HepG2 (cell line): ENCODE measurements at regions not wholly inside any gene's neighbourhood (a gene's known extent, or its start where the extent isn't known, plus 50 kb on each side); places are given as distances from the start of the nearest gene placed in this dataset.
A peak's percentile ranks its signal among the peaks of the same experiment; 100 is the strongest.
"Not testable (repeated sequence)": the region's sequence is repeated elsewhere in the genome, so short reads cannot be mapped to it uniquely, and the experiment has no call there.

Source experiments
- ATAC-seq: fragments of 200-7000 bp; cut with Tn5 transposase; 3 replicates; pipeline ENCODE4 v1.9.1; 2020; ENCODE audit warnings: mild to moderate bottlenecking, moderate library complexity
- BruUV-seq: library from RNA; stranded (reverse); fragments of 400-500 nt; replicated peaks from 2 replicates; lab custom pipeline; 2021; lab: Mats Ljungman, UMichigan
- CTCF ChIA-PET: fragments of 300-600 bp; formaldehyde crosslinking; extraction: SDS; loops from one replicate; lab custom pipeline; 2021; ENCODE audit warnings: low total read pairs, inconsistent platforms, low intra/inter-chr PET ratio; lab: Yijun Ruan, JAX
- POLR2A ChIA-PET: fragments of 350-600 bp; sonication (Branson Sonifier 250); formaldehyde crosslinking; loops from one replicate; lab custom pipeline; 2020; ENCODE audit warnings: antibody characterized with exemption, inconsistent platforms; lab: Yijun Ruan, JAX
- DNase-seq: peaks from one replicate; pipeline ENCODE4 v3.0.0-alpha.2; 2015; ENCODE audit warnings: low spot score
- FAIRE-seq: peaks from 3 replicates; lab custom pipeline; 2011; peaks lifted over from hg19 to GRCh38; lab: Jason Lieb, UNC
- H2AFZ ChIP-seq: one replicate; pipeline ENCODE4 v1.6.1; 2011; ENCODE audit warnings: low read length, inconsistent platforms
- H3K27ac ChIP-seq: fragments of 300-600 bp; 3 replicates; pipeline ENCODE4 v1.8.0; 2011; ENCODE audit warnings: mixed run types, mild to moderate bottlenecking, mixed read lengths, low read length, inconsistent platforms; ENCODE audit not compliant: insufficient read depth; ENCODE audit errors: extremely low read length
- H3K27me3 ChIP-seq, 2 experiments: fragments of 200-600 bp in 1 of 2; 2 replicates in 1 of 2; 3 replicates in 1 of 2; pipeline versions ENCODE4 v1.6.0 to v1.8.0; 2011; ENCODE audit warnings: low read length in 2 of 2, mild to moderate bottlenecking in 2 of 2, moderate library complexity in 2 of 2, inconsistent platforms in 1 of 2; ENCODE audit not compliant: insufficient read depth in 2 of 2, control insufficient read depth in 1 of 2
- H3K36me3 ChIP-seq, 2 experiments: fragments of 200-600 bp in 1 of 2; replicated peaks in 1 of 2; 2 replicates in 1 of 2; 3 replicates in 1 of 2; pipeline versions ENCODE4 v1.5.1 to v1.8.0; 2011; ENCODE audit warnings: low read length in 2 of 2, inconsistent platforms in 1 of 2; ENCODE audit not compliant: insufficient read depth in 2 of 2, control insufficient read depth in 1 of 2
- H3K4me1 ChIP-seq: 2 replicates; pipeline ENCODE4 v1.5.1; 2012; ENCODE audit warnings: low read length, inconsistent platforms; ENCODE audit not compliant: insufficient read depth
- H3K4me2 ChIP-seq: 2 replicates; pipeline ENCODE4 v1.6.0; 2011; ENCODE audit warnings: low read depth, low read length, inconsistent platforms
- H3K4me3 ChIP-seq, 3 experiments: fragments of 200-600 bp in 1 of 3; sonication (generic), shearing (Covaris generic) in 1 of 3; replicated peaks in 1 of 3; 2 replicates each; pipeline ENCODE4 v1.5.1; 2011 to 2016; ENCODE audit warnings: low read length in 3 of 3, inconsistent platforms in 2 of 3, low read depth in 2 of 3, mild to moderate bottlenecking in 2 of 3, control low read depth in 1 of 3, mixed read lengths in 1 of 3; ENCODE audit not compliant: insufficient read depth in 1 of 3
- H3K79me2 ChIP-seq: one replicate; pipeline ENCODE4 v1.6.1; 2011; ENCODE audit warnings: low read length, inconsistent platforms; ENCODE audit not compliant: insufficient read depth
- H3K9ac ChIP-seq: 2 replicates; pipeline ENCODE4 v1.6.0; 2011; ENCODE audit warnings: mild to moderate bottlenecking, low read depth, low read length, inconsistent platforms; ENCODE audit not compliant: insufficient read depth
- H3K9me3 ChIP-seq: 2 replicates; pipeline ENCODE4 v1.5.1; 2012; ENCODE audit warnings: mild to moderate bottlenecking, low read length
- H4K20me1 ChIP-seq: 2 replicates; pipeline ENCODE4 v1.6.0; 2011; ENCODE audit warnings: inconsistent platforms, mild to moderate bottlenecking, low read length, moderate library complexity; ENCODE audit not compliant: insufficient read depth
- DNMT1 ChIP-seq: sonication (generic); formaldehyde crosslinking; IDR thresholded peaks from 2 replicates; pipeline ENCODE4 v1.5.1; 2020; ENCODE audit warnings: mild to moderate bottlenecking, missing genetic modification reagents
- FOXC1 ChIP-seq: sonication (generic); formaldehyde crosslinking; IDR thresholded peaks from 2 replicates; pipeline ENCODE4 v1.8.0; 2022; ENCODE audit warnings: mild to moderate bottlenecking, missing genetic modification reagents, borderline replicate concordance
- KDM3A ChIP-seq: IDR thresholded peaks from 2 replicates; pipeline ENCODE4 v1.6.1; 2018; ENCODE audit warnings: low read depth, missing compliant biosample characterization
- SALL2 ChIP-seq: sonication (generic); formaldehyde crosslinking; IDR thresholded peaks from 2 replicates; pipeline ENCODE4 v1.8.1; 2023; ENCODE audit warnings: mild to moderate bottlenecking, missing genetic modification reagents, inconsistent platforms
- SMAD9 ChIP-seq: sonication (generic); formaldehyde crosslinking; IDR thresholded peaks from 2 replicates; pipeline ENCODE4 v1.5.1; 2020; ENCODE audit warnings: mild to moderate bottlenecking, missing genetic modification reagents
- SNAI1 ChIP-seq: sonication (generic); formaldehyde crosslinking; IDR thresholded peaks from 2 replicates; pipeline ENCODE4 v1.5.0; 2020; ENCODE audit warnings: mild to moderate bottlenecking, missing genetic modification reagents, borderline replicate concordance
- ZFP62 ChIP-seq: sonication (generic); formaldehyde crosslinking; IDR thresholded peaks from 2 replicates; pipeline ENCODE4 v1.4.0; 2020; ENCODE audit warnings: missing genetic modification reagents
- ZNF121 ChIP-seq: sonication (generic); formaldehyde crosslinking; IDR thresholded peaks from 2 replicates; pipeline ENCODE4 v1.5.0; 2020; ENCODE audit warnings: mild to moderate bottlenecking, missing genetic modification reagents
- ZNF460 ChIP-seq: sonication (generic); formaldehyde crosslinking; IDR thresholded peaks from 2 replicates; pipeline ENCODE4 v1.5.1; 2020; ENCODE audit warnings: missing genetic modification reagents, mild to moderate bottlenecking, borderline replicate concordance
- ZNF563 ChIP-seq: sonication (generic); formaldehyde crosslinking; IDR thresholded peaks from 2 replicates; pipeline ENCODE4 v1.8.0; 2022; ENCODE audit warnings: mild to moderate bottlenecking, moderate library complexity, missing genetic modification reagents
- WGBS: methylation state at CpG from one replicate; pipeline ENCODE4 v1.1.6; 2017; ENCODE audit warnings: low lambda C conversion rate; 5-methylcytosine and 5-hydroxymethylcytosine counted together
- in situ Hi-C: cut with HindIII; loops from 2 replicates; pipeline ENCODE4 v1.10.0; 2017; ENCODE audit warnings: low pct_unique_long_range_greater_than_20kb; ENCODE audit not compliant: extremely low pct_ligation_motif_present
- intact Hi-C: fragments of 100-400 bp; cut with micrococcal nuclease; formaldehyde crosslinking; loops from one replicate; pipeline ENCODE4 v1.10.0; 2022; ENCODE audit not compliant: unreplicated experiment
- TF ChIP-seq, protein P1 (sequence below): sonication (generic); formaldehyde crosslinking; IDR thresholded peaks from 2 replicates; pipeline ENCODE4 v1.5.0; 2020; ENCODE audit warnings: mild to moderate bottlenecking, missing genetic modification reagents

- not testable (repeated sequence) for DNase-seq, H2AFZ ChIP-seq
- 96% methylated on average over 7 of the region's 7 CpGs for WGBS
These were observed 183.8 kb upstream of the ZNF217 start for GRCh38 chr20:53777402-53777801.

GRCh38 chr20:53776858-53777257, 183.2 kb upstream of the ZNF217 start:
- WGBS = 78% methylated on average over 5 of the region's 5 CpGs
- H3K27ac ChIP-seq = no peak overlapping the region
- POLR2A ChIA-PET = interaction anchor here (0.7 to 4.7 kb wide), 7 partner anchors 8 to 53 kb away, joined by 3 to 40 read pairs (median 4); no protein-coding TSS in a partner anchor
- no peak for FAIRE-seq
- no peak overlapping the region for H2AFZ ChIP-seq
- no TSS peak for BruUV-seq
- in situ Hi-C loops (no loop called here), intact Hi-C loops (no loop called here)
- H3K9me3 ChIP-seq = no peaks in the 10 kb centered on the region
- CTCF ChIA-PET = no interaction called here
- H3K27me3 ChIP-seq = no peaks in the 10 kb centered on the region
- TF ChIP-seq, protein P1, sequence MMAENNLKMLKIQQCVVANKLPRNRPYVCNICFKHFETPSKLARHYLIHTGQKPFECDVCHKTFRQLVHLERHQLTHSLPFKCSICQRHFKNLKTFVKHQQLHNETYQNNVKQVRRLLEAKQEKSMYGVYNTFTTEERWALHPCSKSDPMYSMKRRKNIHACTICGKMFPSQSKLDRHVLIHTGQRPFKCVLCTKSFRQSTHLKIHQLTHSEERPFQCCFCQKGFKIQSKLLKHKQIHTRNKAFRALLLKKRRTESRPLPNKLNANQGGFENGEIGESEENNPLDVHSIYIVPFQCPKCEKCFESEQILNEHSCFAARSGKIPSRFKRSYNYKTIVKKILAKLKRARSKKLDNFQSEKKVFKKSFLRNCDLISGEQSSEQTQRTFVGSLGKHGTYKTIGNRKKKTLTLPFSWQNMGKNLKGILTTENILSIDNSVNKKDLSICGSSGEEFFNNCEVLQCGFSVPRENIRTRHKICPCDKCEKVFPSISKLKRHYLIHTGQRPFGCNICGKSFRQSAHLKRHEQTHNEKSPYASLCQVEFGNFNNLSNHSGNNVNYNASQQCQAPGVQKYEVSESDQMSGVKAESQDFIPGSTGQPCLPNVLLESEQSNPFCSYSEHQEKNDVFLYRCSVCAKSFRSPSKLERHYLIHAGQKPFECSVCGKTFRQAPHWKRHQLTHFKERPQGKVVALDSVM = peak; percentile 60; the same call in 1 of the 2 replicates
- TF ChIP-seq SMAD9 (CRISPR knock-in tag) = 0 out of 2 replicates have a peak, but pooled peaks have one; percentile 33
- 0 out of 2 replicates have a peak, but pooled peaks have one; percentile 22 for TF ChIP-seq ZNF121 (CRISPR knock-in tag)
- TF ChIP-seq SNAI1 (CRISPR knock-in tag) = no peak
- no peak for TF ChIP-seq KDM3A
- no peak for TF ChIP-seq DNMT1 (CRISPR knock-in tag)
- peak; percentile 40; the same call in 1 of the 2 replicates for TF ChIP-seq ZNF563 (CRISPR knock-in tag)
- TF ChIP-seq ZFP62 (CRISPR knock-in tag) = no peak
- no peak for TF ChIP-seq SALL2 (CRISPR knock-in tag)
- TF ChIP-seq FOXC1 (CRISPR knock-in tag) = 0 out of 2 replicates have a peak, but pooled peaks have one; percentile 35
- TF ChIP-seq ZNF460 (CRISPR knock-in tag) = peak; percentile 41; the same call in 1 of the 2 replicates
- peaks cover 57% of the 10 kb centered on the region for H3K4me1 ChIP-seq
- H3K9ac ChIP-seq = no peak overlapping the region
- ATAC-seq = no peak
- no peaks in the 10 kb centered on the region for H3K79me2 ChIP-seq
- no peak overlapping the region for H3K4me2 ChIP-seq
- H3K4me3 ChIP-seq = no peak overlapping the region
- H4K20me1 ChIP-seq = no peaks in the 10 kb centered on the region
- H3K36me3 ChIP-seq = no peaks in the 10 kb centered on the region
- no peak for DNase-seq

More at GRCh38 chr20:53777402-53777801, 183.8 kb upstream of the ZNF217 start:
- POLR2A ChIA-PET = interaction anchor here (0.9 to 4.6 kb wide), 5 partner anchors 8 to 53 kb away, joined by 3 to 27 read pairs (median 4); no protein-coding TSS in a partner anchor
- H4K20me1 ChIP-seq, FAIRE-seq, H3K36me3 ChIP-seq, intact Hi-C loops, H3K9me3 ChIP-seq, BruUV-seq, H3K79me2 ChIP-seq, CTCF ChIA-PET, H3K9ac ChIP-seq, in situ Hi-C loops, H3K27ac ChIP-seq, ATAC-seq, H3K27me3 ChIP-seq, H3K4me2 ChIP-seq, H3K4me3 ChIP-seq: not testable (repeated sequence)
- H3K4me1 ChIP-seq = peaks cover 51% of the 10 kb centered on the region
